DLD1 (cell line): ENCODE measurements at regions not wholly inside any gene's neighbourhood (a gene's known extent, or its start where the extent isn't known, plus 50 kb on each side); places are given as distances from the start of the nearest gene placed in this dataset.

Experiments used
- in situ Hi-C: cut with HindIII; loops from 2 replicates; pipeline ENCODE4 v1.10.0; 2017; ENCODE audit warnings: low sequenced_read_pairs

- in situ Hi-C loops: loop anchor here (10.0 kb wide), 1 partner anchor 215 kb away; no protein-coding TSS in a partner anchor
Observed at GRCh38 chr12:4109826-4110225, 163.7 kb upstream of the CCND2 start.

- in situ Hi-C loops: no loop called here
Observed at GRCh38 chr12:4108803-4109345, 164.7 kb upstream of the CCND2 start.

- in situ Hi-C loops: no loop called here
Observed at GRCh38 chr12:4107911-4108697, 165.5 kb upstream of the CCND2 start.

- in situ Hi-C loops: no loop called here
Observed at GRCh38 chr12:4107436-4107878, 166.1 kb upstream of the CCND2 start.

- in situ Hi-C loops: no loop called here
Observed at GRCh38 chr12:4106621-4107020, 166.9 kb upstream of the CCND2 start.

GRCh38 chr12:4104722-4105244 is 168.8 kb upstream of the CCND2 start:
- in situ Hi-C loops: no loop called here

GRCh38 chr12:4099276-4099675 is 174.3 kb upstream of the CCND2 start:
- in situ Hi-C loops: no loop called here

GRCh38 chr12:4091016-4091743 is 182.4 kb upstream of the CCND2 start:
- in situ Hi-C loops: no loop called here

- in situ Hi-C loops: no loop called here
Observed at GRCh38 chr12:4089956-4090355, 183.6 kb upstream of the CCND2 start.

- in situ Hi-C loops: no loop called here
Observed at GRCh38 chr12:4089121-4089606, 184.4 kb upstream of the CCND2 start.

- in situ Hi-C loops: no loop called here
Observed at GRCh38 chr12:4088451-4088850, 185.1 kb upstream of the CCND2 start.

GRCh38 chr12:4086481-4086880 is 187.1 kb upstream of the CCND2 start:
- in situ Hi-C loops: no loop called here

- in situ Hi-C loops: no loop called here
Observed at GRCh38 chr12:4084573-4084972, 189.0 kb upstream of the CCND2 start.

- in situ Hi-C loops: no loop called here
Observed at GRCh38 chr12:4082809-4083403, 190.7 kb upstream of the CCND2 start.

- in situ Hi-C loops: no loop called here
Observed at GRCh38 chr12:4080213-4080612, 193.3 kb upstream of the CCND2 start.

- in situ Hi-C loops: no loop called here
Observed at GRCh38 chr12:4074129-4074528, 199.4 kb upstream of the CCND2 start.

- in situ Hi-C loops: no loop called here
Observed at GRCh38 chr12:4069670-4070010, 196.4 kb upstream of the PARP11 start.

- in situ Hi-C loops: no loop called here
Observed at GRCh38 chr12:4068981-4069669, 195.9 kb upstream of the PARP11 start.

GRCh38 chr12:4064008-4064407 is 190.8 kb upstream of the PARP11 start:
- in situ Hi-C loops: no loop called here

GRCh38 chr12:4059898-4060568 is 186.8 kb upstream of the PARP11 start:
- in situ Hi-C loops: no loop called here
